Body of pancreas (tissue), 4 donors: ENCODE measurements at regions not wholly inside any gene's neighbourhood (a gene's known extent, or its start where the extent isn't known, plus 50 kb on each side); places are given as distances from the start of the nearest gene placed in this dataset.
A peak's percentile ranks its signal among the peaks of the same experiment; 100 is the strongest.

Experiments used
- ATAC-seq: fragments of 150-250 bp; one replicate; pipeline ENCODE4 v1.9.1; 2016
- DNase-seq, 4 donors: peaks; one replicate each; pipeline ENCODE4 v3.0.0-alpha.2; 2019
- H3K27ac ChIP-seq, 4 donors: fragments of 200-600 bp; sonication (generic); 1 replicate in 3 of 4; 2 replicates in 1 of 4; pipeline versions ENCODE4 v1.5.1 to v1.6.1; 2016 to 2019; ENCODE audit warnings: mild to moderate bottlenecking in 1 of 4, mixed read lengths in 1 of 4, moderate library complexity in 1 of 4
- H3K27me3 ChIP-seq, 2 donors: fragments of 200-600 bp; sonication (generic); one replicate each; pipeline ENCODE4 v1.6.0; 2016; ENCODE audit warnings: mild to moderate bottlenecking in 1 of 2
- H3K36me3 ChIP-seq, 2 donors: fragments of 200-600 bp; sonication (generic); replicated peaks in 1 of 2; 2 replicates each; pipeline ENCODE4 v1.5.1; 2016; ENCODE audit warnings: low read depth in 2 of 2; ENCODE audit not compliant: insufficient read depth in 1 of 2
- H3K4me1 ChIP-seq: fragments of 200-600 bp; sonication (generic); one replicate; pipeline ENCODE4 v1.6.0; 2016
- H3K4me3 ChIP-seq, 2 donors: fragments of 200-600 bp; sonication (generic); 1 replicate in 1 of 2; 2 replicates in 1 of 2; pipeline ENCODE4 v1.5.1; 2016 to 2019
- H3K9me3 ChIP-seq, 3 donors: fragments of 200-600 bp; sonication (generic); 1 replicate in 2 of 3; 2 replicates in 1 of 3; pipeline ENCODE4 v1.5.1; 2016
- CTCF ChIP-seq, 7 experiments: fragments of 450-650 bp in 4 of 7; fragments of 200-600 bp in 3 of 7; sonication (generic) in 3 of 7; IDR thresholded peaks; one replicate each; pipeline ENCODE4 v1.5.1; 2016 to 2019; ENCODE audit warnings: antibody characterized with exemption in 7 of 7
- POLR2A ChIP-seq, 3 donors: fragments of 450-650 bp; IDR thresholded peaks; one replicate each; pipeline ENCODE4 v1.6.1; 2016; ENCODE audit warnings: antibody characterized with exemption in 3 of 3, mild to moderate bottlenecking in 2 of 3
- WGBS, 2 donors: methylation state at CpG; one replicate each; pipeline ENCODE4 v1.1.5; 2017; 5-methylcytosine and 5-hydroxymethylcytosine counted together
- intact Hi-C: fragments of 100-400 bp; cut with DNase I; formaldehyde crosslinking; loops from one replicate; pipeline ENCODE4 v1.15.1; 2023

- no peaks in the 10 kb centered on the region for H3K27me3 ChIP-seq
- ATAC-seq = no peak
- TF ChIP-seq CTCF (IDR thresholded peaks at IDR 0.05) (no peak), POLR2A (IDR thresholded peaks at IDR 0.05) (no peak)
- H3K4me1 ChIP-seq = no peaks in the 10 kb centered on the region
- H3K9me3 ChIP-seq = no peaks in the 10 kb centered on the region
- no peaks in the 10 kb centered on the region for H3K36me3 ChIP-seq
- intact Hi-C loops = no loop called here
- 88 to 90% methylated on average over 16 to 17 of the region's 21 CpGs for WGBS, 2 donors
- peak in 1 of 4 donors; percentile 1 for DNase-seq
- H3K4me3 ChIP-seq = no peak overlapping the region
- no peak overlapping the region for H3K27ac ChIP-seq
Measured at GRCh38 chr2:10240911-10241610, 61.6 kb upstream of the HPCAL1 start.

GRCh38 chr2:10241641-10242430, 60.9 kb upstream of the HPCAL1 start:
- Histone ChIP-seq H3K36me3 (no peaks in the 10 kb centered on the region), H3K4me3 (no peak overlapping the region), H3K9me3 (no peaks in the 10 kb centered on the region), H3K4me1 (no peaks in the 10 kb centered on the region), H3K27ac (no peak overlapping the region), H3K27me3 (no peaks in the 10 kb centered on the region)
- DNase-seq (no peak), ATAC-seq (no peak)
- 82 to 90% methylated on average over 19 to 20 of the region's 20 CpGs for WGBS, 2 donors
- no peak for TF ChIP-seq POLR2A (IDR thresholded peaks at IDR 0.05)
- TF ChIP-seq CTCF (IDR thresholded peaks at IDR 0.05) = no peak
- intact Hi-C loops = no loop called here

GRCh38 chr2:10242451-10242850, 60.3 kb upstream of the HPCAL1 start:
- TF ChIP-seq POLR2A (IDR thresholded peaks at IDR 0.05) (no peak), CTCF (IDR thresholded peaks at IDR 0.05) (no peak)
- Histone ChIP-seq H3K36me3 (no peaks in the 10 kb centered on the region), H3K9me3 (no peaks in the 10 kb centered on the region), H3K4me1 (no peaks in the 10 kb centered on the region), H3K27ac (no peak overlapping the region), H3K4me3 (no peak overlapping the region), H3K27me3 (no peaks in the 10 kb centered on the region)
- DNase-seq = peak in 1 of 4 donors; percentile 4
- no peak for ATAC-seq
- WGBS, 2 donors = 85 to 96% methylated on average over 11 to 15 of the region's 15 CpGs
- intact Hi-C loops = no loop called here

GRCh38 chr2:10242998-10243925, 59.4 kb upstream of the HPCAL1 start:
- DNase-seq (no peak), ATAC-seq (no peak)
- no peak for TF ChIP-seq CTCF (IDR thresholded peaks at IDR 0.05)
- TF ChIP-seq POLR2A (IDR thresholded peaks at IDR 0.05) = no peak
- Histone ChIP-seq H3K4me3 (no peak overlapping the region), H3K27ac (no peak overlapping the region), H3K9me3 (no peaks in the 10 kb centered on the region), H3K4me1 (no peaks in the 10 kb centered on the region), H3K27me3 (no peaks in the 10 kb centered on the region), H3K36me3 (no peaks in the 10 kb centered on the region)
- WGBS, 2 donors = 84 to 91% methylated on average over 24 to 27 of the region's 28 CpGs
- intact Hi-C loops = no loop called here
